ENCODE measurements at regions not wholly inside any gene's neighbourhood (a gene's known extent, or its start where the extent isn't known, plus 50 kb on each side); places are given as distances from the start of the nearest gene placed in this dataset.
"Not testable (repeated sequence)": the region's sequence is repeated elsewhere in the genome, so short reads cannot be mapped to it uniquely, and the experiment has no call there.

GRCh38 chr4:31199644-31200043 is 479.5 kb downstream of the PCDH7 start:
- DNase-seq = no peak

- not testable (repeated sequence) for DNase-seq
Observed at GRCh38 chr4:31202054-31202453, 481.9 kb downstream of the PCDH7 start.

GRCh38 chr4:31204874-31205273 is 484.7 kb downstream of the PCDH7 start:
- no peak for DNase-seq

GRCh38 chr4:31220921-31221320 is 500.8 kb downstream of the PCDH7 start:
- DNase-seq = no peak

- no peak for DNase-seq
Observed at GRCh38 chr4:31228068-31228467, 507.9 kb downstream of the PCDH7 start.

- no peak for DNase-seq
Observed at GRCh38 chr4:31230594-31230993, 510.4 kb downstream of the PCDH7 start.

GRCh38 chr4:31234494-31234893 is 514.3 kb downstream of the PCDH7 start:
- peak; percentile 54 for DNase-seq

- DNase-seq = no peak
Observed at GRCh38 chr4:31234901-31235300, 514.7 kb downstream of the PCDH7 start.

- DNase-seq = no peak
Observed at GRCh38 chr4:31236020-31236638, 516.0 kb downstream of the PCDH7 start.

- no peak for DNase-seq
Observed at GRCh38 chr4:31236639-31237173, 516.5 kb downstream of the PCDH7 start.

GRCh38 chr4:31237233-31237632 is 517.1 kb downstream of the PCDH7 start:
- DNase-seq = no peak

- no peak for DNase-seq
Observed at GRCh38 chr4:31239886-31240285, 519.7 kb downstream of the PCDH7 start.

- no peak for DNase-seq
Observed at GRCh38 chr4:31241504-31242106, 521.4 kb downstream of the PCDH7 start.

- no peak for DNase-seq
Observed at GRCh38 chr4:31246856-31247255, 526.7 kb downstream of the PCDH7 start.

- no peak for DNase-seq
Observed at GRCh38 chr4:31259119-31259518, 539.0 kb downstream of the PCDH7 start.

- DNase-seq = no peak
Observed at GRCh38 chr4:31261632-31262031, 541.5 kb downstream of the PCDH7 start.

- DNase-seq = not testable (repeated sequence)
Observed at GRCh38 chr4:31266094-31266493, 545.9 kb downstream of the PCDH7 start.

GRCh38 chr4:31272331-31273061 is 552.3 kb downstream of the PCDH7 start:
- DNase-seq = no peak

- DNase-seq = no peak
Observed at GRCh38 chr4:31275906-31276305, 555.7 kb downstream of the PCDH7 start.

- no peak for DNase-seq
Observed at GRCh38 chr4:31283679-31284078, 563.5 kb downstream of the PCDH7 start.

GRCh38 chr4:31290836-31291235 is 570.7 kb downstream of the PCDH7 start:
- DNase-seq = no peak

GRCh38 chr4:31291238-31291637 is 571.1 kb downstream of the PCDH7 start:
- no peak for DNase-seq

- no peak for DNase-seq
Observed at GRCh38 chr4:31294655-31295480, 574.7 kb downstream of the PCDH7 start.

Data from islet precursor cell (in vitro differentiated cells).